ENCODE measurements at regions not wholly inside any gene's neighbourhood (a gene's known extent, or its start where the extent isn't known, plus 50 kb on each side); places are given as distances from the start of the nearest gene placed in this dataset.

DNA sequence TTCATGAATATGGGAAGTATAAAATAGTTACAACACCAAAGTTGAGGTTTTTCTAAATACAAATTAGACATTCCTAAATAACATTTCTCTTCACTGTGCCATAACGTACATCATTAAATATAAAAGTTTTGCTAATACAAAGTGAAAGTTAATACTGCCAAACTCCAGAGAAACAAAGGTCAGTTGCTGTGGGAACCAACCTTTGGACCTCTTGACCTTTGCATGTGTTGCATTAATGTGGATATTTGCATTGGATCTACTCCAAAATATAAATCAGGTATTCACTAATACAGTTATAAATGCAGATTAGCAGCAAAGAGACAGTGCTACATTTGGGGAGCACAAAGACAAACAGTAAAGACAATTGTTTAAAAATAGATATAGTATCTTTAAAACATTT is 366.0 kb upstream of the USP15 start:
- DNase-seq (ENCODE audit: insufficient read length, low spot score) (no peak), FAIRE-seq (no peak)
- TF ChIP-seq TAF1 (IDR thresholded peaks at IDR 0.05; ENCODE audit: low read depth, low read length): no peak
- TF ChIP-seq POU2F2 (IDR thresholded peaks at IDR 0.05; ENCODE audit: low read depth, low read length): no peak
- no peak for TF ChIP-seq POLR2A (IDR thresholded peaks at IDR 0.05; ENCODE audit: low read depth, low read length)
- TF ChIP-seq SPI1 (IDR thresholded peaks at IDR 0.05; ENCODE audit: low read depth, low read length): no peak
- no peak for TF ChIP-seq POLR2AphosphoS5 (IDR thresholded peaks at IDR 0.05; ENCODE audit: low read depth, low read length)
- no peak for TF ChIP-seq PAX5 (IDR thresholded peaks at IDR 0.05; ENCODE audit: insufficient read depth, low read length, severe bottlenecking)

DNA sequence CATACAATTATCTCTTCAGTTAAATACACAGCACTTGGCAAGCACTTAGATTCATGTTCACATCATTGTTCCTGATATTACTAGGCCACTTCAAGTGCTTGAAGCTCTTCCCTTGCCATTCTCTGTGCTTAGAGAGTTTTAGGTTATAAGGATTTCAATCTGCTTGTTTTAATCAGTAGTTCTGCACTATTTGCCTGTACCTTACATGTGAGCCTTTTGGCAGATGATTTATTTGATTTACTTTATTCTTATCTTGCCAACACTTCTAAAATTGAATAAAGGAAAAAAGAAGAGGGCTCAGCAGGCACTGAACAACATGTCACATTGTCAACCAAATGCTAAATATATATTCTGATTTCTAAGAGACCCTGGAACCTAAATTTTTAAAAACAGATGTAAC is 363.8 kb upstream of the USP15 start:
- FAIRE-seq: no peak
- no peak for TF ChIP-seq TAF1 (IDR thresholded peaks at IDR 0.05; ENCODE audit: low read depth, low read length)
- no peak for TF ChIP-seq PAX5 (IDR thresholded peaks at IDR 0.05; ENCODE audit: insufficient read depth, low read length, severe bottlenecking)
- TF ChIP-seq SPI1 (IDR thresholded peaks at IDR 0.05; ENCODE audit: low read depth, low read length): no peak
- TF ChIP-seq POLR2A (IDR thresholded peaks at IDR 0.05; ENCODE audit: low read depth, low read length): no peak
- no peak for TF ChIP-seq POLR2AphosphoS5 (IDR thresholded peaks at IDR 0.05; ENCODE audit: low read depth, low read length)
- no peak for TF ChIP-seq POU2F2 (IDR thresholded peaks at IDR 0.05; ENCODE audit: low read depth, low read length)
- DNase-seq (ENCODE audit: insufficient read length, low spot score): no peak

GRCh38 chr12:61902403-61902802 is 357.8 kb upstream of the USP15 start:
- FAIRE-seq: no peak
- no peak for DNase-seq (ENCODE audit: insufficient read length, low spot score)
- TF ChIP-seq TAF1 (IDR thresholded peaks at IDR 0.05; ENCODE audit: low read depth, low read length): no peak
- no peak for TF ChIP-seq PAX5 (IDR thresholded peaks at IDR 0.05; ENCODE audit: insufficient read depth, low read length, severe bottlenecking)
- TF ChIP-seq POU2F2 (IDR thresholded peaks at IDR 0.05; ENCODE audit: low read depth, low read length): no peak
- TF ChIP-seq POLR2A (IDR thresholded peaks at IDR 0.05; ENCODE audit: low read depth, low read length): no peak
- TF ChIP-seq SPI1 (IDR thresholded peaks at IDR 0.05; ENCODE audit: low read depth, low read length): no peak
- no peak for TF ChIP-seq POLR2AphosphoS5 (IDR thresholded peaks at IDR 0.05; ENCODE audit: low read depth, low read length)

- FAIRE-seq: no peak
- TF ChIP-seq POLR2AphosphoS5 (IDR thresholded peaks at IDR 0.05; ENCODE audit: low read depth, low read length): no peak
- TF ChIP-seq SPI1 (IDR thresholded peaks at IDR 0.05; ENCODE audit: low read depth, low read length): no peak
- TF ChIP-seq POLR2A (IDR thresholded peaks at IDR 0.05; ENCODE audit: low read depth, low read length): no peak
Measured at GRCh38 chr12:61911113-61911512, 349.1 kb upstream of the USP15 start.

GRCh38 chr12:61915420-61915819 is 344.8 kb upstream of the USP15 start:
- DNase-seq (ENCODE audit: insufficient read length, low spot score) (no peak), FAIRE-seq (no peak)
- TF ChIP-seq POLR2AphosphoS5 (IDR thresholded peaks at IDR 0.05; ENCODE audit: low read depth, low read length): no peak
- TF ChIP-seq SPI1 (IDR thresholded peaks at IDR 0.05; ENCODE audit: low read depth, low read length): no peak
- no peak for TF ChIP-seq PAX5 (IDR thresholded peaks at IDR 0.05; ENCODE audit: insufficient read depth, low read length, severe bottlenecking)
- TF ChIP-seq POU2F2 (IDR thresholded peaks at IDR 0.05; ENCODE audit: low read depth, low read length): no peak
- no peak for TF ChIP-seq TAF1 (IDR thresholded peaks at IDR 0.05; ENCODE audit: low read depth, low read length)
- TF ChIP-seq POLR2A (IDR thresholded peaks at IDR 0.05; ENCODE audit: low read depth, low read length): no peak

More at GRCh38 chr12:61911113-61911512, 349.1 kb upstream of the USP15 start:
- DNase-seq (ENCODE audit: insufficient read length, low spot score): no peak

DNA sequence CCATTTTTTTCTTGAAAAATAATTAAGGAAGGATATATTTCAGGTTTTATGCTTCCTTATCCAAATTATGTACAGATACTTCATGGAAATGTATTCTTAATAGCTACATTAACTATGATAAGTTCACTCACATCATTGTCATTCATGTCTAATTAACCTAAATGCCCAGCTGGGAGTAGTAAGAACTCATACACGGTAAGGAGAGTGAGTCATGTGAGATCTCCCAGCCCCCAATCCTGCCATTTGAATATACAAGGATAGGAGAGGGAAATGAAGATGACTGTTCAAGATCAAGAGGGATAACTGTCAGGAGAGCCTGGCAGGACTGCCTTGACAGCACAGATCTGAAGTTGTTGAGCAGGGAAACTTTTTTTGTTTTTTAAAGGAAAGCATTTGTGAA is 343.4 kb upstream of the USP15 start:
- no peak for TF ChIP-seq POLR2AphosphoS5 (IDR thresholded peaks at IDR 0.05; ENCODE audit: low read depth, low read length)
- TF ChIP-seq POU2F2 (IDR thresholded peaks at IDR 0.05; ENCODE audit: low read depth, low read length): no peak
- no peak for TF ChIP-seq POLR2A (IDR thresholded peaks at IDR 0.05; ENCODE audit: low read depth, low read length)
- no peak for TF ChIP-seq TAF1 (IDR thresholded peaks at IDR 0.05; ENCODE audit: low read depth, low read length)
- TF ChIP-seq PAX5 (IDR thresholded peaks at IDR 0.05; ENCODE audit: insufficient read depth, low read length, severe bottlenecking): no peak
- TF ChIP-seq SPI1 (IDR thresholded peaks at IDR 0.05; ENCODE audit: low read depth, low read length): no peak
- FAIRE-seq (no peak), DNase-seq (ENCODE audit: insufficient read length, low spot score) (no peak)

- FAIRE-seq: no peak
- no peak for TF ChIP-seq PAX5 (IDR thresholded peaks at IDR 0.05; ENCODE audit: insufficient read depth, low read length, severe bottlenecking)
- TF ChIP-seq POU2F2 (IDR thresholded peaks at IDR 0.05; ENCODE audit: low read depth, low read length): no peak
- no peak for TF ChIP-seq SPI1 (IDR thresholded peaks at IDR 0.05; ENCODE audit: low read depth, low read length)
- no peak for TF ChIP-seq POLR2A (IDR thresholded peaks at IDR 0.05; ENCODE audit: low read depth, low read length)
- no peak for TF ChIP-seq POLR2AphosphoS5 (IDR thresholded peaks at IDR 0.05; ENCODE audit: low read depth, low read length)
- TF ChIP-seq TAF1 (IDR thresholded peaks at IDR 0.05; ENCODE audit: low read depth, low read length): no peak
Measured at GRCh38 chr12:61919686-61920085, 340.5 kb upstream of the USP15 start.

DNA sequence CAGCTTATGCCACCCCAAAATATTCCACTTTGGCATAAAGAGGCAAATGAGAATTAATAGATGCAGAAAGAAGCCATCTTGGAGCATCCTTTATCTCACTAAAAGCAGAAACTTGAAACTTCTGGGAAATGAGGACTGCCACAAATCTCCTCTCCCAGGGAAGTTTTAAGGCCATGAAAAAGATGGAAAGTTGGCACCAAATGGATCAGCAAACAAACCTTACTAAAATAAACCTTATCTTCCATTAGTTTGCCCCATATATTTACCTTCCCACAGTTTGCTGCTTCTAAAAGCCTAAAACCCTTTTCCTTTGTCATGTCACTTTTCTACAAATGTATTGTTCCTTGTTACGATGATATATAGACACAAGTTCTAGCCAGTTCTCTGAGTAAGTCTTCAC is 340.0 kb upstream of the USP15 start:
- no peak for FAIRE-seq
- TF ChIP-seq TAF1 (IDR thresholded peaks at IDR 0.05; ENCODE audit: low read depth, low read length): no peak
- TF ChIP-seq SPI1 (IDR thresholded peaks at IDR 0.05; ENCODE audit: low read depth, low read length): no peak
- no peak for TF ChIP-seq POLR2AphosphoS5 (IDR thresholded peaks at IDR 0.05; ENCODE audit: low read depth, low read length)
- TF ChIP-seq POU2F2 (IDR thresholded peaks at IDR 0.05; ENCODE audit: low read depth, low read length): no peak
- TF ChIP-seq PAX5 (IDR thresholded peaks at IDR 0.05; ENCODE audit: insufficient read depth, low read length, severe bottlenecking): no peak
- TF ChIP-seq POLR2A (IDR thresholded peaks at IDR 0.05; ENCODE audit: low read depth, low read length): no peak
- no peak for DNase-seq (ENCODE audit: insufficient read length, low spot score)

More at GRCh38 chr12:61919686-61920085, 340.5 kb upstream of the USP15 start:
- no peak for DNase-seq (ENCODE audit: insufficient read length, low spot score)

DNA sequence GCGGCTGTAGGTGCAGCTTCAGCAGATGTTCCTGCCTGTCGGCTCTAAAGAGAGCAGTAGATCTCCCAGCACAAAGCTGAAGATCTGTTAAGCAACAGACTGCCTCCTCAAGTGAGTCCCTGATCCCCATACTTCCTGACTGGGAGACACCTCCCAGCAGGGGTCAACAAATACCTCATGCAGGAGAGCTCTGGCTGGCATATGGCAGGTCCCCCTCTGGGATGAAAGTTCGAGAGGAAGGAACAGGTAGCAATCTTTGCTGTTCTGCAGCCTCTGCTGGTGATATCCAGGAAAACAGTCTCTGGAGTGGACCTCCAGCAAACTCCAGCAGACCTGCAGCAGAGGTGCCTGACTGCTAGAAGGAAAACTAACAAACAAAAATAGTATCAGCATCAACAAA is 337.1 kb upstream of the USP15 start:
- DNase-seq (ENCODE audit: insufficient read length, low spot score) (no peak), FAIRE-seq (no peak)
- TF ChIP-seq POLR2AphosphoS5 (IDR thresholded peaks at IDR 0.05; ENCODE audit: low read depth, low read length) (no peak), SPI1 (IDR thresholded peaks at IDR 0.05; ENCODE audit: low read depth, low read length) (no peak), POU2F2 (IDR thresholded peaks at IDR 0.05; ENCODE audit: low read depth, low read length) (no peak), PAX5 (IDR thresholded peaks at IDR 0.05; ENCODE audit: insufficient read depth, low read length, severe bottlenecking) (no peak)

- no peak for FAIRE-seq
- TF ChIP-seq SPI1 (IDR thresholded peaks at IDR 0.05; ENCODE audit: low read depth, low read length) (no peak), TAF1 (IDR thresholded peaks at IDR 0.05; ENCODE audit: low read depth, low read length) (no peak), POU2F2 (IDR thresholded peaks at IDR 0.05; ENCODE audit: low read depth, low read length) (no peak), POLR2AphosphoS5 (IDR thresholded peaks at IDR 0.05; ENCODE audit: low read depth, low read length) (no peak), PAX5 (IDR thresholded peaks at IDR 0.05; ENCODE audit: insufficient read depth, low read length, severe bottlenecking) (no peak), POLR2A (IDR thresholded peaks at IDR 0.05; ENCODE audit: low read depth, low read length) (no peak)
- DNase-seq (ENCODE audit: insufficient read length, low spot score): no peak
Measured at GRCh38 chr12:61934564-61934963, 325.6 kb upstream of the USP15 start.
